ENCODE measurements at regions not wholly inside any gene's neighbourhood (a gene's known extent, or its start where the extent isn't known, plus 50 kb on each side); places are given as distances from the start of the nearest gene placed in this dataset.

GRCh38 chr5:71794061-71794695 is 75.1 kb downstream of the CARTPT start:
- TF ChIP-seq POLR2A (IDR thresholded peaks at IDR 0.05) (no peak), POLR2AphosphoS5 (IDR thresholded peaks at IDR 0.05) (no peak)
- TF ChIP-seq, protein P1, sequence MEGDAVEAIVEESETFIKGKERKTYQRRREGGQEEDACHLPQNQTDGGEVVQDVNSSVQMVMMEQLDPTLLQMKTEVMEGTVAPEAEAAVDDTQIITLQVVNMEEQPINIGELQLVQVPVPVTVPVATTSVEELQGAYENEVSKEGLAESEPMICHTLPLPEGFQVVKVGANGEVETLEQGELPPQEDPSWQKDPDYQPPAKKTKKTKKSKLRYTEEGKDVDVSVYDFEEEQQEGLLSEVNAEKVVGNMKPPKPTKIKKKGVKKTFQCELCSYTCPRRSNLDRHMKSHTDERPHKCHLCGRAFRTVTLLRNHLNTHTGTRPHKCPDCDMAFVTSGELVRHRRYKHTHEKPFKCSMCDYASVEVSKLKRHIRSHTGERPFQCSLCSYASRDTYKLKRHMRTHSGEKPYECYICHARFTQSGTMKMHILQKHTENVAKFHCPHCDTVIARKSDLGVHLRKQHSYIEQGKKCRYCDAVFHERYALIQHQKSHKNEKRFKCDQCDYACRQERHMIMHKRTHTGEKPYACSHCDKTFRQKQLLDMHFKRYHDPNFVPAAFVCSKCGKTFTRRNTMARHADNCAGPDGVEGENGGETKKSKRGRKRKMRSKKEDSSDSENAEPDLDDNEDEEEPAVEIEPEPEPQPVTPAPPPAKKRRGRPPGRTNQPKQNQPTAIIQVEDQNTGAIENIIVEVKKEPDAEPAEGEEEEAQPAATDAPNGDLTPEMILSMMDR (IDR thresholded peaks at IDR 0.05), result no peak
- Histone ChIP-seq H3K27ac (no peak overlapping the region), H3K9me3 (no peaks in the 10 kb centered on the region), H3K36me3 (no peaks in the 10 kb centered on the region), H3K27me3 (replicated peaks; ENCODE audit: insufficient read depth) (no peaks in the 10 kb centered on the region), H3K4me1 (replicated peaks) (no peaks in the 10 kb centered on the region), H3K4me3 (no peak overlapping the region)
- 90% methylated on average over 31 of the region's 37 CpGs for WGBS
- intact Hi-C loops (cut with DNase I), result no loop called here
- no peak for DNase-seq (ENCODE audit: low spot score)

GRCh38 chr5:71802673-71803072 is 83.6 kb downstream of the CARTPT start:
- WGBS, result 65% methylated on average over 4 of the region's 4 CpGs
- intact Hi-C loops (cut with DNase I), result no loop called here
- Histone ChIP-seq H3K4me3 (no peak overlapping the region), H3K9me3 (no peaks in the 10 kb centered on the region), H3K36me3 (no peaks in the 10 kb centered on the region), H3K27ac (no peak overlapping the region), H3K27me3 (replicated peaks; ENCODE audit: insufficient read depth) (no peaks in the 10 kb centered on the region), H3K4me1 (replicated peaks) (no peaks in the 10 kb centered on the region)
- TF ChIP-seq, protein P1 (IDR thresholded peaks at IDR 0.05), result no peak
- TF ChIP-seq POLR2AphosphoS5 (IDR thresholded peaks at IDR 0.05) (no peak), POLR2A (IDR thresholded peaks at IDR 0.05) (no peak)
- no peak for DNase-seq (ENCODE audit: low spot score)

- Histone ChIP-seq H3K4me3 (no peak overlapping the region), H3K9me3 (no peaks in the 10 kb centered on the region), H3K4me1 (replicated peaks) (no peaks in the 10 kb centered on the region), H3K27me3 (replicated peaks; ENCODE audit: insufficient read depth) (no peaks in the 10 kb centered on the region), H3K36me3 (no peaks in the 10 kb centered on the region), H3K27ac (no peak overlapping the region)
- DNase-seq (ENCODE audit: low spot score), result no peak
- no peak for TF ChIP-seq POLR2AphosphoS5 (IDR thresholded peaks at IDR 0.05)
- no peak for TF ChIP-seq POLR2A (IDR thresholded peaks at IDR 0.05)
- TF ChIP-seq, protein P1 (IDR thresholded peaks at IDR 0.05), result no peak
- intact Hi-C loops (cut with DNase I), result no loop called here
- WGBS, result 94% methylated on average over 1 of the region's 1 CpG
Observed at GRCh38 chr5:71806711-71807110, 87.6 kb downstream of the CARTPT start.

GRCh38 chr5:71807909-71808308 is 88.8 kb downstream of the CARTPT start:
- no peaks in the 10 kb centered on the region for H3K27me3 ChIP-seq (replicated peaks; ENCODE audit: insufficient read depth)
- 42% methylated on average over 4 of the region's 4 CpGs for WGBS
- no peaks in the 10 kb centered on the region for H3K36me3 ChIP-seq
- H3K27ac ChIP-seq, result no peak overlapping the region
- H3K4me3 ChIP-seq, result no peak overlapping the region
- DNase-seq (ENCODE audit: low spot score), result no peak
- intact Hi-C loops (cut with DNase I), result no loop called here
- no peaks in the 10 kb centered on the region for H3K9me3 ChIP-seq
- TF ChIP-seq, protein P1 (IDR thresholded peaks at IDR 0.05), result no peak
- TF ChIP-seq POLR2AphosphoS5 (IDR thresholded peaks at IDR 0.05), result no peak
- TF ChIP-seq POLR2A (IDR thresholded peaks at IDR 0.05), result no peak
- H3K4me1 ChIP-seq (replicated peaks), result no peaks in the 10 kb centered on the region

GRCh38 chr5:71809446-71809845 is 90.4 kb downstream of the CARTPT start:
- Histone ChIP-seq H3K27ac (no peak overlapping the region), H3K4me1 (replicated peaks) (no peaks in the 10 kb centered on the region), H3K36me3 (no peaks in the 10 kb centered on the region), H3K27me3 (replicated peaks; ENCODE audit: insufficient read depth) (no peaks in the 10 kb centered on the region), H3K9me3 (no peaks in the 10 kb centered on the region), H3K4me3 (no peak overlapping the region)
- TF ChIP-seq POLR2AphosphoS5 (IDR thresholded peaks at IDR 0.05), result no peak
- no peak for TF ChIP-seq POLR2A (IDR thresholded peaks at IDR 0.05)
- TF ChIP-seq, protein P1 (IDR thresholded peaks at IDR 0.05), result no peak
- intact Hi-C loops (cut with DNase I), result no loop called here
- WGBS, result 36% methylated on average over 2 of the region's 2 CpGs
- no peak for DNase-seq (ENCODE audit: low spot score)
